ENCODE measurements at regions not wholly inside any gene's neighbourhood (a gene's known extent, or its start where the extent isn't known, plus 50 kb on each side); places are given as distances from the start of the nearest gene placed in this dataset.

- H3K9me3 Mint-ChIP-seq (ENCODE audit: insufficient read depth) = no peaks in the 10 kb centered on the region
- H3K79me2 ChIP-seq (ENCODE audit: control insufficient read depth, insufficient read depth, low read length) = no peaks in the 10 kb centered on the region
- no peak overlapping the region for H3K27ac ChIP-seq (ENCODE audit: low read length in 2 of 2)
- ATAC-seq (ENCODE audit: low read depth) (no peak), DNase-seq (no peak)
- no peaks in the 10 kb centered on the region for H3K9me3 ChIP-seq (ENCODE audit: control extremely low read depth in 1 of 3, control insufficient read depth in 2 of 3, insufficient read depth in 1 of 3, low read length in 2 of 3)
- no peak overlapping the region for H3K4me3 ChIP-seq (ENCODE audit: control extremely low read depth in 1 of 5, extremely low read depth in 1 of 5, insufficient read depth in 1 of 5, low read depth in 2 of 5, low read length in 4 of 5)
- H3K27me3 Mint-ChIP-seq = peaks cover 10% of the 10 kb centered on the region
- no peak overlapping the region for H3K4me2 ChIP-seq (replicated peaks; ENCODE audit: low read depth, low read length, poor library complexity, severe bottlenecking)
- no peak for TF ChIP-seq CTCF (IDR thresholded peaks at IDR 0.05)
- no peak for TF ChIP-seq EZH2 (IDR thresholded peaks at IDR 0.05; ENCODE audit: borderline replicate concordance, insufficient read depth, low read depth, low read length, poor library complexity, severe bottlenecking)
- H3K4me1 ChIP-seq (ENCODE audit: control insufficient read depth in 2 of 2, insufficient read depth in 2 of 2, low read length in 2 of 2) = no peaks in the 10 kb centered on the region
- H3K27me3 ChIP-seq (replicated peaks in 1 of 4; ENCODE audit: control extremely low read depth in 1 of 4, control insufficient read depth in 3 of 4, insufficient read depth in 4 of 4, low read length in 3 of 4) = no peaks in the 10 kb centered on the region
- intact Hi-C loops (cut with micrococcal nuclease) = no loop called here
- H3K9ac ChIP-seq (ENCODE audit: low read length) = no peak overlapping the region
- H3K27ac Mint-ChIP-seq = no peak overlapping the region
- no peaks in the 10 kb centered on the region for H3K36me3 ChIP-seq (replicated peaks in 1 of 2; ENCODE audit: control extremely low read depth in 1 of 2, control insufficient read depth in 1 of 2, extremely low read depth in 1 of 2, insufficient read depth in 2 of 2, low read length in 1 of 2)
- no peak overlapping the region for H2AFZ ChIP-seq (ENCODE audit: insufficient read depth, low read depth, low read length, poor library complexity, severe bottlenecking)
- no peaks in the 10 kb centered on the region for H3K4me1 Mint-ChIP-seq
- CTCF ChIA-PET = interaction anchor here (1.2 kb wide), 1 partner anchor 24 kb away, joined by 5 read pairs; no protein-coding TSS in a partner anchor
- H4K20me1 ChIP-seq (ENCODE audit: control insufficient read depth, insufficient read depth, low read length, poor library complexity, severe bottlenecking) = no peaks in the 10 kb centered on the region
- POLR2A ChIA-PET = no interaction called here
- WGBS (ENCODE audit: insufficient coverage) = no CpG with 5 or more reads among the region's 3 CpGs
- no peak overlapping the region for H3K4me3 Mint-ChIP-seq
Measured at GRCh38 chr1:41296506-41296905, 54.4 kb upstream of the SCMH1 start.

- Histone ChIP-seq H2AFZ (ENCODE audit: insufficient read depth, low read depth, low read length, poor library complexity, severe bottlenecking) (no peak overlapping the region), H3K79me2 (ENCODE audit: control insufficient read depth, insufficient read depth, low read length) (no peaks in the 10 kb centered on the region), H3K9me3 (ENCODE audit: control extremely low read depth in 1 of 3, control insufficient read depth in 2 of 3, insufficient read depth in 1 of 3, low read length in 2 of 3) (no peaks in the 10 kb centered on the region), H3K4me3 (ENCODE audit: control extremely low read depth in 1 of 5, extremely low read depth in 1 of 5, insufficient read depth in 1 of 5, low read depth in 2 of 5, low read length in 4 of 5) (no peak overlapping the region), H3K27ac (ENCODE audit: low read length in 2 of 2) (no peak overlapping the region), H3K27me3 (replicated peaks in 1 of 4; ENCODE audit: control extremely low read depth in 1 of 4, control insufficient read depth in 3 of 4, insufficient read depth in 4 of 4, low read length in 3 of 4) (peaks cover 0 to 7% (median 3%) of the 10 kb centered on the region in 4 experiments), H3K36me3 (replicated peaks in 1 of 2; ENCODE audit: control extremely low read depth in 1 of 2, control insufficient read depth in 1 of 2, extremely low read depth in 1 of 2, insufficient read depth in 2 of 2, low read length in 1 of 2) (no peaks in the 10 kb centered on the region), H3K4me2 (replicated peaks; ENCODE audit: low read depth, low read length, poor library complexity, severe bottlenecking) (no peak overlapping the region), H3K4me1 (ENCODE audit: control insufficient read depth in 2 of 2, insufficient read depth in 2 of 2, low read length in 2 of 2) (no peaks in the 10 kb centered on the region), H3K9ac (ENCODE audit: low read length) (no peak overlapping the region), H4K20me1 (ENCODE audit: control insufficient read depth, insufficient read depth, low read length, poor library complexity, severe bottlenecking) (no peaks in the 10 kb centered on the region)
- ChIA-PET CTCF (interaction anchor here (0.6 kb wide), 1 partner anchor 12 kb away, joined by 4 read pairs; no protein-coding TSS in a partner anchor), POLR2A (no interaction called here)
- ATAC-seq (ENCODE audit: low read depth) = no peak
- intact Hi-C loops (cut with micrococcal nuclease) = no loop called here
- TF ChIP-seq CTCF (IDR thresholded peaks at IDR 0.05) (no peak), EZH2 (IDR thresholded peaks at IDR 0.05; ENCODE audit: borderline replicate concordance, insufficient read depth, low read depth, low read length, poor library complexity, severe bottlenecking) (no peak)
- Mint-ChIP-seq H3K27me3 (peaks cover 27% of the 10 kb centered on the region), H3K9me3 (ENCODE audit: insufficient read depth) (no peaks in the 10 kb centered on the region), H3K4me3 (no peak overlapping the region), H3K4me1 (no peaks in the 10 kb centered on the region), H3K27ac (no peak overlapping the region)
- WGBS (ENCODE audit: insufficient coverage) = 91% methylated on average over 3 of the region's 3 CpGs
- no peak for DNase-seq
Measured at GRCh38 chr1:41294216-41294615, 52.1 kb upstream of the SCMH1 start.
